Adrenal gland (tissue), 9 donors: ENCODE measurements at regions not wholly inside any gene's neighbourhood (a gene's known extent, or its start where the extent isn't known, plus 50 kb on each side); places are given as distances from the start of the nearest gene placed in this dataset.

Experiments used
- DNase-seq, 7 donors: peaks; one replicate each; pipeline ENCODE4 v3.0.0-alpha.2; 2019 to 2020
- H3K27ac ChIP-seq, 5 donors: fragments of 200-600 bp; sonication (generic) in 4 of 5; 1 replicate in 3 of 5; 2 replicates in 2 of 5; pipeline versions ENCODE4 v1.5.1 to v1.8.0; 2016 to 2020; ENCODE audit warnings: mild to moderate bottlenecking in 1 of 5
- H3K27me3 ChIP-seq: fragments of 200-600 bp; 2 replicates; pipeline ENCODE4 v1.8.0; 2021
- H3K36me3 ChIP-seq, 2 donors: fragments of 200-600 bp; replicated peaks in 1 of 2; 1 replicate in 1 of 2; 2 replicates in 1 of 2; pipeline versions ENCODE4 v1.5.1 to v1.8.0; 2018 to 2022
- H3K4me1 ChIP-seq, 2 donors: fragments of 200-600 bp; replicated peaks in 1 of 2; 1 replicate in 1 of 2; 2 replicates in 1 of 2; pipeline versions ENCODE4 v1.5.1 to v1.8.0; 2018 to 2021
- H3K4me3 ChIP-seq, 4 donors: fragments of 200-600 bp; sonication (generic) in 3 of 4; one replicate each; pipeline ENCODE4 v1.5.1; 2016 to 2018
- H3K9me3 ChIP-seq, 3 donors: fragments of 200-600 bp; sonication (generic) in 1 of 3; replicated peaks in 1 of 3; 1 replicate in 2 of 3; 2 replicates in 1 of 3; pipeline versions ENCODE4 v1.5.1 to v1.8.0; 2016 to 2021
- POLR2A ChIP-seq, 2 donors: fragments of 450-650 bp; IDR thresholded peaks; one replicate each; pipeline ENCODE4 v1.6.1; 2017; ENCODE audit warnings: antibody characterized with exemption in 2 of 2, mild to moderate bottlenecking in 2 of 2, moderate library complexity in 1 of 2
- WGBS, 4 donors: extraction: QIAGEN DNeasy Blood & Tissue Kit in 2 of 4; methylation state at CpG; one replicate each; pipeline versions ENCODE4 v1.1.5 to v1.1.7; 2013 to 2017; 5-methylcytosine and 5-hydroxymethylcytosine counted together
- intact Hi-C, 2 donors: fragments of 100-400 bp; cut with DNase I; formaldehyde crosslinking; loops; one replicate each; pipeline versions ENCODE4 v1.14.1 to v1.15.0; 2022 to 2023
- TF ChIP-seq, protein P1 (sequence below), 6 experiments: fragments of 450-650 bp in 4 of 6; fragments of 200-600 bp in 2 of 6; sonication (generic) in 1 of 6; IDR thresholded peaks; 1 replicate in 5 of 6; 2 replicates in 1 of 6; pipeline versions ENCODE4 v1.5.1 to v1.8.0; 2016 to 2021; ENCODE audit warnings: antibody characterized with exemption in 6 of 6, mild to moderate bottlenecking in 2 of 6, moderate library complexity in 1 of 6
- donor health status: healthy with polysubstance abuse.
- donor health status: Bipolar disorder and iron deficiency.
- donor health status: DM: yes; HTN: yes; CAD: no.
- donor health status: DM: no; HTN: no; CAD: no.
- donor health status: DM: no; HTN: no; CAD: no.

DNA sequence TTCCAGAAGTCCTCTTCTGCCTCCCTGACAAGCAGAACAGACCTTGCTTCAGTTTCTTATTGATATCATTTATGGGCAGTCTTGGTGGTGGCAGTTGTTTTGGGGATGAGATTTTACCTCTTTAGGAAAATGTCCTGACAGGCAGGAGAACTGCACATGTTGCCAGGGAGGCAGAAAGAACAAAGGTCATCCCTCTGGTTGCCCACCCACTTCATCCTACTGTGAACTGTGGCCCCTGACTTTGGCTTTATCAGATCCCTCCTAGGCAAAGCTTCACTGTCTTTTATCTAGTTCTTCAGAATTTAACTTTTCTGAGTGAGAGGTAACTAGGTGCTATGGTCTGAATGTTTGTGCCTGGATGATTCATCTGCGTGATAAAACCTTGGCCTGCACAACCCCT lies 2071.3 kb upstream of the CELF4 start:
- no peak overlapping the region for H3K4me3 ChIP-seq
- intact Hi-C loops: no loop called here
- no peaks in the 10 kb centered on the region for H3K4me1 ChIP-seq
- no peaks in the 10 kb centered on the region for H3K27me3 ChIP-seq
- no peak for DNase-seq
- TF ChIP-seq, protein P1, sequence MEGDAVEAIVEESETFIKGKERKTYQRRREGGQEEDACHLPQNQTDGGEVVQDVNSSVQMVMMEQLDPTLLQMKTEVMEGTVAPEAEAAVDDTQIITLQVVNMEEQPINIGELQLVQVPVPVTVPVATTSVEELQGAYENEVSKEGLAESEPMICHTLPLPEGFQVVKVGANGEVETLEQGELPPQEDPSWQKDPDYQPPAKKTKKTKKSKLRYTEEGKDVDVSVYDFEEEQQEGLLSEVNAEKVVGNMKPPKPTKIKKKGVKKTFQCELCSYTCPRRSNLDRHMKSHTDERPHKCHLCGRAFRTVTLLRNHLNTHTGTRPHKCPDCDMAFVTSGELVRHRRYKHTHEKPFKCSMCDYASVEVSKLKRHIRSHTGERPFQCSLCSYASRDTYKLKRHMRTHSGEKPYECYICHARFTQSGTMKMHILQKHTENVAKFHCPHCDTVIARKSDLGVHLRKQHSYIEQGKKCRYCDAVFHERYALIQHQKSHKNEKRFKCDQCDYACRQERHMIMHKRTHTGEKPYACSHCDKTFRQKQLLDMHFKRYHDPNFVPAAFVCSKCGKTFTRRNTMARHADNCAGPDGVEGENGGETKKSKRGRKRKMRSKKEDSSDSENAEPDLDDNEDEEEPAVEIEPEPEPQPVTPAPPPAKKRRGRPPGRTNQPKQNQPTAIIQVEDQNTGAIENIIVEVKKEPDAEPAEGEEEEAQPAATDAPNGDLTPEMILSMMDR (IDR thresholded peaks at IDR 0.05): no peak
- no peak for TF ChIP-seq POLR2A (IDR thresholded peaks at IDR 0.05)
- no peak overlapping the region for H3K27ac ChIP-seq
- no peaks in the 10 kb centered on the region for H3K36me3 ChIP-seq
- H3K9me3 ChIP-seq: no peaks in the 10 kb centered on the region
- 68 to 88% (median 75%) methylated on average over 1 of the region's 1 CpG for WGBS, 4 donors

DNA sequence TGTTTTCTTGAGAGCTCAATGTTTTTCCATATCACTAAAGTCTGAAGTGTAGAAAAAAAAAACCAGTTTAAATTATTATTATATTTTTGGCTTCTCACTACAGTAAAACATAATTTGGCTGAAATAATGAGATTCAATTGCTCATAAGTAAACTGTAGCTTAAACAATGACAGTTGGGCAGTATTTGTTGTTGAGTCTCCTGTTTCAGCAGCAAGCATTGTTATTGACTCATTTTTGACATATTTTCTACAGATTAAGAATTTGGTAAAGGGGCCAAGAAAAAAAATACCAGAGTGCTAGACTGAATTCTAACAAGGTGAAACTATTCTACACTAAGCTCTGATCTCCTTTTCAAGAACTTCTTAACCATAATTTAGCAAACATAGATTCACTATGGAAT lies 2070.4 kb upstream of the CELF4 start:
- Histone ChIP-seq H3K27ac (no peak overlapping the region), H3K27me3 (no peaks in the 10 kb centered on the region), H3K4me1 (no peaks in the 10 kb centered on the region), H3K4me3 (no peak overlapping the region), H3K9me3 (no peaks in the 10 kb centered on the region), H3K36me3 (no peaks in the 10 kb centered on the region)
- DNase-seq: no peak
- TF ChIP-seq POLR2A (IDR thresholded peaks at IDR 0.05): no peak
- TF ChIP-seq, protein P1 (IDR thresholded peaks at IDR 0.05): no peak
- intact Hi-C loops: no loop called here

DNA sequence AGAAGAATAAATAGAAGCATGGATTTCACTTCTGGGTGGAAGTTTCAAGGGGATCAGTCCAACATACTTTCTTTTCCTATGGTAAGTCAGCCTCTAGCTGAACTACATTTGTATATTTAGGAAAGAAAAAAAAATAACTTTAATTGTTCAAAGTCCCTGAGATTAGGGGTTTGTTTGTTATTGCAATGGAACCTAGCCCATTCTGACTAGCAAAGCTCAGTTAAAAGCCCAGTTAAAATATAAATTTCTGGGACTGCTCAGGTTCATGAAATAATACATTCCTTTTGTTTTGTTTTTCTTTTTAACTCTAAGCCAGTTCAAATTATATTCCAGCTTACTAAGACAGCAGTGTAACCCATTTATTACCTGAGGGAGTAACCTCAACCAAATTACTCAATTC lies 2069.6 kb upstream of the CELF4 start:
- H3K9me3 ChIP-seq: no peaks in the 10 kb centered on the region
- intact Hi-C loops: no loop called here
- H3K27me3 ChIP-seq: no peaks in the 10 kb centered on the region
- no peaks in the 10 kb centered on the region for H3K36me3 ChIP-seq
- no peaks in the 10 kb centered on the region for H3K4me1 ChIP-seq
- H3K4me3 ChIP-seq: no peak overlapping the region
- H3K27ac ChIP-seq: no peak overlapping the region
- TF ChIP-seq, protein P1 (IDR thresholded peaks at IDR 0.05): no peak
- TF ChIP-seq POLR2A (IDR thresholded peaks at IDR 0.05): no peak
- DNase-seq: no peak

DNA sequence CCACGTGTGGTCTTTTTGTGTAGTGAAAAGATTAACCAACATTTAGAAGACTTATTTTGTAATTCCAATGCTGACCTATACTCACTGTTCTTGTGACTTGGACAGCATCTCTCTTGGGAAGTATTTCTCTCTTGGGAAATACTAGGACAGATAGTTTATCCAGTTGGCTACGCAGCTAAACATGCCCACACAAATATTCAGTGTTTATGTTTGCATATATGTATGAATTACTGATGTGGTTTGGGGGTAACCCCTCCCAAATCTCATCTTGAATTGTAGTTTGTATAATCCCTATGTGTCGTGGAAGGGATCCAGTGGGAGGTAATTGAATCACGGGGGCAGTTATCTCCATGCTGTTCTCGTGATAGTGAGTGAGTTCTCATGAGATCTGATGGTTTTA lies 2062.3 kb upstream of the CELF4 start:
- H3K9me3 ChIP-seq: no peaks in the 10 kb centered on the region
- H3K27ac ChIP-seq: no peak overlapping the region
- no peaks in the 10 kb centered on the region for H3K4me1 ChIP-seq
- no peaks in the 10 kb centered on the region for H3K36me3 ChIP-seq
- no peaks in the 10 kb centered on the region for H3K27me3 ChIP-seq
- WGBS, 4 donors: 60 to 80% (median 69%) methylated on average over 5 of the region's 5 CpGs
- TF ChIP-seq, protein P1 (IDR thresholded peaks at IDR 0.05): no peak
- no peak for TF ChIP-seq POLR2A (IDR thresholded peaks at IDR 0.05)
- no peak for DNase-seq
- intact Hi-C loops: no loop called here
- no peak overlapping the region for H3K4me3 ChIP-seq
